ENCODE measurements at regions not wholly inside any gene's neighbourhood (a gene's known extent, or its start where the extent isn't known, plus 50 kb on each side); places are given as distances from the start of the nearest gene placed in this dataset.

DNA sequence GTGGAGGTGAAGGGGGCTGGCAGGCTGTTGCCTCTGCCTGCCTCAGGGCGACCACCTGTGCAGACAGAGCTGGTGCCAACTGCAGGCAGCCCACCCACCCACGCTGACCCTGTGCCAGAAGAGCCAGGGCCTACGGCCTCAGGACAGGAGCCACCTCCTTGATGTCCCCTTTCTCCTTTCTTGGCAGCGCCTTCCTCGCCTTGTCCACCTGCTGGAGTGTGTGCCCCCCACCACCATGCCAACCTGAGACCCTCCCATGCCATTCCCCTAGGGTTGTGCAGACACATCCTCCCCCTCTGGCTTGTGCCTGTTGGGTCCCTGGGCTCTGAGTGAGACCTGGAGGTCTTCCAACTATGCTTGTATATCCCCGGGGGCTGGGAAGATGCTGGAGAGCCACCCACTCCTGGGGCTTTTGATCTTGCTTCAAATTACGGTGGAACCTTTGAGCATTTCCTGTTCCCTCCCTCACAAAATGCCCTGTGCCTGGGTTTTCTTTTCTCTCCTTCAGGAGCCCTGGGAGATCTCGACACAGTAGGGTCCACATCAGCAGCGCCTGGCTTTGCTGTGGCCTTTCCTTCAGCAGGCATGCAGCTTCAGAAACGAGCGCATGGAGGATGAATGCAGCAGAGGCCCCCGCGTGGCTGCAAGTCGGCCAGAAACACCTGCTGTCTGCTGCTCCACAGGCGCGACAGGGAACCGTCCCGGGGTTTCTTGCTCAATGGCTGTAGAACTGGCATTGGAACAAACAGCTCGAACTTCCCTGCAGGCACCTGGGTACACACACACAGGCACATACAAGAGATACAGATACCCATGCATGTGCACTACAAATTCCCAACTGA, 65.9 kb upstream of the SH3RF3 start:
- Histone ChIP-seq H3K9me1 (replicated peaks; ENCODE audit: control insufficient read depth, extremely low read depth, insufficient read depth, low read length) (no peaks in the 10 kb centered on the region), H3K27me3 (ENCODE audit: control insufficient read depth in 2 of 2, insufficient read depth in 2 of 2, low read length in 2 of 2) (peaks cover 23 to 24% of the 10 kb centered on the region in 2 experiments), H3K27ac (ENCODE audit: insufficient read depth, low read depth, low read length) (no peak overlapping the region), H4K20me1 (replicated peaks; ENCODE audit: control insufficient read depth, extremely low read depth, insufficient read depth, low read length) (no peaks in the 10 kb centered on the region), H2AFZ (ENCODE audit: low read depth, low read length) (no peak overlapping the region), H3K4me1 (ENCODE audit: control insufficient read depth, extremely low read depth, insufficient read depth, low read length) (no peaks in the 10 kb centered on the region), H3K36me3 (ENCODE audit: control insufficient read depth in 2 of 2, extremely low read depth in 1 of 2, insufficient read depth in 2 of 2, low read length in 2 of 2) (no peaks in the 10 kb centered on the region), H3K9ac (replicated peaks; ENCODE audit: extremely low read depth, insufficient read depth, low read length) (no peak overlapping the region), H3K79me2 (ENCODE audit: control insufficient read depth, insufficient read depth, low read length) (no peaks in the 10 kb centered on the region), H3K4me2 (ENCODE audit: insufficient read depth, low read length) (no peak overlapping the region), H3K4me3 (replicated peaks in 1 of 3; ENCODE audit: insufficient read depth in 1 of 3, low read depth in 1 of 3, low read length in 3 of 3) (no peak overlapping the region), H3K9me3 (replicated peaks; ENCODE audit: control insufficient read depth, insufficient read depth, low read length) (no peaks in the 10 kb centered on the region)
- POLR2A ChIA-PET, result no interaction called here
- FAIRE-seq (no peak), DNase-seq (ENCODE audit: low read depth, low spot score) (no peak)
- intact Hi-C loops (cut with micrococcal nuclease), result no loop called here
- no TSS peak for BruUV-seq (replicated peaks)
- CTCF ChIA-PET, result no interaction called here
- TF ChIP-seq EZH2 (IDR thresholded peaks at IDR 0.05; ENCODE audit: borderline replicate concordance, low read depth, low read length, severe bottlenecking) (no peak), CTCF (IDR thresholded peaks at IDR 0.05; ENCODE audit: extremely low read depth in 1 of 2, insufficient read depth in 1 of 2, low read depth in 1 of 2, low read length in 2 of 2) (no peak), MYC (IDR thresholded peaks at IDR 0.05; ENCODE audit: low read depth, low read length) (no peak), POLR2AphosphoS5 (IDR thresholded peaks at IDR 0.05; ENCODE audit: insufficient read depth, low read depth, low read length) (no peak), GATA2 (IDR thresholded peaks at IDR 0.05; ENCODE audit: insufficient read depth, insufficient read length, low read depth, low read length) (no peak), MAX (IDR thresholded peaks at IDR 0.05; ENCODE audit: insufficient read depth, insufficient read length) (no peak), JUN (IDR thresholded peaks at IDR 0.05; ENCODE audit: borderline replicate concordance, insufficient read depth, insufficient read length, low read depth) (no peak), POLR2A (IDR thresholded peaks at IDR 0.05; ENCODE audit: low read depth, low read length) (no peak), FOS (IDR thresholded peaks at IDR 0.05; ENCODE audit: borderline replicate concordance, insufficient read depth, low read length) (no peak)
- dilution Hi-C loops (cut with MboI; ENCODE audit: extremely low pct_ligation_motif_present, low sequenced_read_pairs), result no loop called here
